NCI-H187 treated with DMSO at 0.1 percent for 48 hours (cell line): ENCODE measurements at regions not wholly inside any gene's neighbourhood (a gene's known extent, or its start where the extent isn't known, plus 50 kb on each side); places are given as distances from the start of the nearest gene placed in this dataset.

Experiments used
- DNase-seq: peaks from one replicate; lab custom pipeline; 2025; lab: John Stamatoyannopoulos, UW

GRCh38 chr2:185891403-185891802, 152.8 kb downstream of the FSIP2 start:
- no peak for DNase-seq

- DNase-seq: no peak
Observed at GRCh38 chr2:185891804-185892411, 153.3 kb downstream of the FSIP2 start.

GRCh38 chr2:185892484-185892883, 153.9 kb downstream of the FSIP2 start:
- no peak for DNase-seq

- no peak for DNase-seq
Observed at GRCh38 chr2:185894223-185894622, 155.6 kb downstream of the FSIP2 start.

- no peak for DNase-seq
Observed at GRCh38 chr2:185895828-185896693, 157.5 kb downstream of the FSIP2 start.

- DNase-seq: no peak
Observed at GRCh38 chr2:185899366-185899765, 160.8 kb downstream of the FSIP2 start.

GRCh38 chr2:185919155-185919554, 180.6 kb downstream of the FSIP2 start:
- DNase-seq: no peak

- no peak for DNase-seq
Observed at GRCh38 chr2:185921048-185921756, 182.6 kb downstream of the FSIP2 start.

- no peak for DNase-seq
Observed at GRCh38 chr2:185934232-185934631, 195.6 kb downstream of the FSIP2 start.

- DNase-seq: no peak
Observed at GRCh38 chr2:185939858-185940257, 201.3 kb downstream of the FSIP2 start.

GRCh38 chr2:185942855-185943254, 204.3 kb downstream of the FSIP2 start:
- no peak for DNase-seq

- DNase-seq: no peak
Observed at GRCh38 chr2:185947722-185948121, 209.1 kb downstream of the FSIP2 start.

GRCh38 chr2:185952100-185952499, 213.5 kb downstream of the FSIP2 start:
- DNase-seq: no peak

GRCh38 chr2:185954389-185954788, 215.8 kb downstream of the FSIP2 start:
- DNase-seq: no peak

GRCh38 chr2:185955050-185955449, 216.4 kb downstream of the FSIP2 start:
- DNase-seq: no peak

- DNase-seq: no peak
Observed at GRCh38 chr2:185967335-185967734, 228.7 kb downstream of the FSIP2 start.

GRCh38 chr2:185970148-185970852, 231.7 kb downstream of the FSIP2 start:
- DNase-seq: no peak

GRCh38 chr2:185978634-185979407, 240.2 kb downstream of the FSIP2 start:
- no peak for DNase-seq

GRCh38 chr2:185979546-185980071, 241.0 kb downstream of the FSIP2 start:
- no peak for DNase-seq

GRCh38 chr2:185980944-185981343, 242.3 kb downstream of the FSIP2 start:
- DNase-seq: no peak

- DNase-seq: no peak
Observed at GRCh38 chr2:185984670-185985069, 246.1 kb downstream of the FSIP2 start.
